Activated CD8-positive, alpha-beta T cell treated with anti-CD3 and anti-CD28 coated beads for 36 hours (primary cell): ENCODE measurements at regions not wholly inside any gene's neighbourhood (a gene's known extent, or its start where the extent isn't known, plus 50 kb on each side); places are given as distances from the start of the nearest gene placed in this dataset.

Experiments
- ATAC-seq: fragments of 200-7000 bp; cut with Tn5 transposase; one replicate; pipeline ENCODE4 v1.10.0; 2021; ENCODE audit warnings: mild to moderate bottlenecking, moderate library complexity
- CTCF ChIA-PET: fragments of 350-600 bp; sonication (Branson Sonifier 250); formaldehyde crosslinking; loops from one replicate; lab custom pipeline; 2021; ENCODE audit warnings: antibody characterized with exemption; lab: Charles Lee
- POLR2A ChIA-PET: fragments of 350-600 bp; sonication (Branson Sonifier 250); formaldehyde crosslinking; loops from one replicate; lab custom pipeline; 2021; ENCODE audit warnings: antibody characterized with exemption; lab: Charles Lee
- DNase-seq: peaks from one replicate; pipeline ENCODE4 v3.0.0-alpha.2; 2020
- H3K27ac Mint-ChIP-seq: one replicate; pipeline ENCODE4 v1.8.0; 2021; ENCODE audit warnings: mild to moderate bottlenecking, mixed read lengths
- H3K27me3 Mint-ChIP-seq: one replicate; pipeline ENCODE4 v1.8.0; 2021; ENCODE audit warnings: mixed read lengths
- H3K36me3 Mint-ChIP-seq: one replicate; pipeline ENCODE4 v1.8.0; 2021; ENCODE audit warnings: low read depth, mixed read lengths
- H3K4me1 Mint-ChIP-seq: one replicate; pipeline ENCODE4 v1.8.0; 2021; ENCODE audit warnings: low read depth, mixed read lengths
- H3K4me3 Mint-ChIP-seq: one replicate; pipeline ENCODE4 v1.8.0; 2021; ENCODE audit warnings: mild to moderate bottlenecking, moderate library complexity, mixed read lengths
- H3K9me3 Mint-ChIP-seq: one replicate; pipeline ENCODE4 v1.8.0; 2021; ENCODE audit warnings: mixed read lengths
- CTCF ChIP-seq: fragments of 200-600 bp; IDR thresholded peaks from one replicate; pipeline ENCODE4 v1.8.0; 2022; ENCODE audit warnings: antibody characterized with exemption, mild to moderate bottlenecking
- intact Hi-C: fragments of 100-400 bp; cut with micrococcal nuclease; formaldehyde crosslinking; loops from one replicate; pipeline ENCODE4 v1.10.0; 2022

GRCh38 chr4:107518076-107518475 lies 202.0 kb downstream of the PAPSS1 start:
- POLR2A ChIA-PET, result no interaction called here
- Mint-ChIP-seq H3K27me3 (peaks cover 2% of the 10 kb centered on the region), H3K4me3 (no peak overlapping the region), H3K36me3 (no peaks in the 10 kb centered on the region), H3K4me1 (no peaks in the 10 kb centered on the region), H3K27ac (no peak overlapping the region), H3K9me3 (no peaks in the 10 kb centered on the region)
- TF ChIP-seq CTCF, result no peak
- intact Hi-C loops, result no loop called here
- CTCF ChIA-PET, result no interaction called here
- ATAC-seq (no peak), DNase-seq (no peak)

GRCh38 chr4:107512549-107512948 lies 207.5 kb downstream of the PAPSS1 start:
- Mint-ChIP-seq H3K4me1 (no peaks in the 10 kb centered on the region), H3K27me3 (no peaks in the 10 kb centered on the region), H3K4me3 (no peak overlapping the region), H3K36me3 (no peaks in the 10 kb centered on the region), H3K27ac (no peak overlapping the region), H3K9me3 (no peaks in the 10 kb centered on the region)
- intact Hi-C loops, result no loop called here
- ChIA-PET CTCF (no interaction called here), POLR2A (no interaction called here)
- no peak for TF ChIP-seq CTCF
- DNase-seq (no peak), ATAC-seq (no peak)

GRCh38 chr4:107509615-107510014 lies 210.4 kb downstream of the PAPSS1 start:
- Mint-ChIP-seq H3K27ac (no peak overlapping the region), H3K27me3 (peaks cover 2% of the 10 kb centered on the region), H3K4me1 (no peaks in the 10 kb centered on the region), H3K4me3 (no peak overlapping the region), H3K9me3 (no peaks in the 10 kb centered on the region), H3K36me3 (no peaks in the 10 kb centered on the region)
- no peak for DNase-seq
- ChIA-PET CTCF (no interaction called here), POLR2A (no interaction called here)
- TF ChIP-seq CTCF, result no peak
- no peak for ATAC-seq
- intact Hi-C loops, result no loop called here

- no peaks in the 10 kb centered on the region for H3K36me3 Mint-ChIP-seq
- ChIA-PET CTCF (no interaction called here), POLR2A (no interaction called here)
- H3K27ac Mint-ChIP-seq, result no peak overlapping the region
- intact Hi-C loops, result no loop called here
- no peak for ATAC-seq
- H3K27me3 Mint-ChIP-seq, result no peaks in the 10 kb centered on the region
- DNase-seq, result no peak
- H3K4me1 Mint-ChIP-seq, result no peaks in the 10 kb centered on the region
- no peak for TF ChIP-seq CTCF
- no peak overlapping the region for H3K4me3 Mint-ChIP-seq
- no peaks in the 10 kb centered on the region for H3K9me3 Mint-ChIP-seq
Observed at GRCh38 chr4:107500551-107500950, 219.5 kb downstream of the PAPSS1 start.

GRCh38 chr4:107497054-107497453 lies 223.0 kb downstream of the PAPSS1 start:
- DNase-seq, result no peak
- Mint-ChIP-seq H3K27me3 (no peaks in the 10 kb centered on the region), H3K9me3 (no peaks in the 10 kb centered on the region), H3K36me3 (no peaks in the 10 kb centered on the region), H3K4me1 (no peaks in the 10 kb centered on the region), H3K27ac (no peak overlapping the region), H3K4me3 (no peak overlapping the region)
- CTCF ChIA-PET, result no interaction called here
- POLR2A ChIA-PET, result no interaction called here
- no peak for ATAC-seq
- no peak for TF ChIP-seq CTCF
- intact Hi-C loops, result no loop called here
